Subcutaneous abdominal adipose tissue (tissue), 5 donors: ENCODE measurements at regions not wholly inside any gene's neighbourhood (a gene's known extent, or its start where the extent isn't known, plus 50 kb on each side); places are given as distances from the start of the nearest gene placed in this dataset.
"Not testable (repeated sequence)": the region's sequence is repeated elsewhere in the genome, so short reads cannot be mapped to it uniquely, and the experiment has no call there.

Source experiments
- H3K27ac ChIP-seq: one replicate; pipeline ENCODE4 v1.7.0; 2013; ENCODE audit warnings: low read depth, mild to moderate bottlenecking, inconsistent platforms, low read length, moderate library complexity
- H3K27me3 ChIP-seq, 5 donors: one replicate each; pipeline ENCODE4 v1.7.0; 2013; ENCODE audit warnings: low read length in 5 of 5, inconsistent platforms in 1 of 5; ENCODE audit not compliant: control insufficient read depth in 5 of 5, insufficient read depth in 4 of 5
- H3K36me3 ChIP-seq, 5 donors: one replicate each; pipeline ENCODE4 v1.7.0; 2013; ENCODE audit warnings: low read length in 5 of 5; ENCODE audit not compliant: control insufficient read depth in 5 of 5, insufficient read depth in 5 of 5
- H3K4me1 ChIP-seq, 5 donors: one replicate each; pipeline ENCODE4 v1.7.0; 2013; ENCODE audit warnings: low read length in 5 of 5, mild to moderate bottlenecking in 3 of 5, moderate library complexity in 1 of 5; ENCODE audit not compliant: control insufficient read depth in 5 of 5, insufficient read depth in 5 of 5
- H3K4me3 ChIP-seq, 5 donors: one replicate each; pipeline ENCODE4 v1.7.0; 2013; ENCODE audit warnings: low read length in 5 of 5, low read depth in 1 of 5
- H3K9ac ChIP-seq, 5 donors: one replicate each; pipeline ENCODE4 v1.7.0; 2013; ENCODE audit warnings: low read length in 5 of 5, mild to moderate bottlenecking in 4 of 5, moderate library complexity in 3 of 5
- H3K9me3 ChIP-seq, 5 donors: one replicate each; pipeline ENCODE4 v1.7.0; 2013; ENCODE audit warnings: low read length in 5 of 5; ENCODE audit not compliant: control insufficient read depth in 5 of 5
- donor health status: healthy.
- donor health status: healthy.
- donor health status: healthy.
- donor health status: healthy.
- donor health status: healthy.

DNA sequence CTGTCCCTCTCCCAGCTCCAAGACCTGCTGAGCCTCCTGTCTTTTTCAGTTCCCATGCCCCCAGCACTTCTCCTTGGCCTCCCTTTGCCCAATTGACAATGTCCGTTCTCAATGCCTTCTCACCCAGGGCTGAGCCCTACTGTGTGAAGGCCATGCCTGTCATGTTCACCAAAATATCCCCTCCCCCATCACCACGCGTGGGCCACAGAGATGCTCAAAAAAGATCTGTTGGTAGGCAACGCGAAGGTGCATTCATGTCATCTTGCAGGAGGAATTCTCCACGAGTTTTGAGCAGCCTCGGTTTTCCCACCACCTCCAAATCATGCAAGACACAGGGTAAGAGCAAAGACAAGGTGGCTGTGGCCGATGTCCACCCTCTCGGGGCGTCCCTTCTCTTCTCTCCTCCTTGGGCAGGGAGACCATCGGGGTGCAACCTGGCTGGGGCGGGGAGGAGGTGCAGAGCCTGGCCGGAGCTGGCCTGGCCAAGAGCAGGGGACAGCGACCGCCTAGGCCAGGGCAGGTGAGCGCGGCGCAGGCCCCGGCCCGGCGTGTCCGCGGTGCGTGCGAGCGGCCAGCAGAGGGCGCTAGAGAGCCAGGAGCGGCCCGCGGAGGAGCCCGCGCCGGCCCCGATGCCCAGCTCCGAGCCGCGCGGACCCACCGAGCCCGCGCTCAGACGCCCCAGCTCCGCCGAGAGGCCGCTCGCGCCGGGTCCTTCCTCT lies 56.3 kb upstream of the KRTAP5-11 start:
- H3K9ac ChIP-seq, result not testable (repeated sequence)

DNA sequence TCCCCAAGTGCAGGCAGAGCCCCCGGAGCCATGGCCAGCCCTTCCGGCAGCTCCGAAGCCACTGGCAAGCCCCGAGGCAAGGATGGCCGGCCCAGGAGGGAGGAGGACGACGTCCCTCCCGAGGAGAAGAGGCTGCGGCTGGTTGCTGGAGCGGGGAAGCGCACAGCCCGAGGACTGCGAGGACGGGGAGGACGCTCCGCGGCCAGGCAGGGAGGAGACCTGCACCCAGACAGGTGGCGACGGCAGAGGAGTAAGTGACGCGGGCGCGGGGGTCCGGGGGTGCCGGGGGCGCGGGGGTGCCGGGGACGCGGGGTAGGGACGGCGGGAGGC lies 56.8 kb upstream of the KRTAP5-11 start:
- H3K36me3 ChIP-seq, H3K9ac ChIP-seq, H3K27ac ChIP-seq, H3K9me3 ChIP-seq, H3K4me1 ChIP-seq, H3K27me3 ChIP-seq: not testable (repeated sequence)
- peak overlapping the region in 3 of 5 donors; percentile 29 to 57 (median 44) for H3K4me3 ChIP-seq

More for the DNA sequence above, 56.3 kb upstream of the KRTAP5-11 start:
- peak overlapping the region in 3 of 5 donors; percentile 29 to 57 (median 44) for H3K4me3 ChIP-seq
- H3K4me1 ChIP-seq, H3K9me3 ChIP-seq, H3K36me3 ChIP-seq, H3K27me3 ChIP-seq, H3K27ac ChIP-seq: not testable (repeated sequence)

DNA sequence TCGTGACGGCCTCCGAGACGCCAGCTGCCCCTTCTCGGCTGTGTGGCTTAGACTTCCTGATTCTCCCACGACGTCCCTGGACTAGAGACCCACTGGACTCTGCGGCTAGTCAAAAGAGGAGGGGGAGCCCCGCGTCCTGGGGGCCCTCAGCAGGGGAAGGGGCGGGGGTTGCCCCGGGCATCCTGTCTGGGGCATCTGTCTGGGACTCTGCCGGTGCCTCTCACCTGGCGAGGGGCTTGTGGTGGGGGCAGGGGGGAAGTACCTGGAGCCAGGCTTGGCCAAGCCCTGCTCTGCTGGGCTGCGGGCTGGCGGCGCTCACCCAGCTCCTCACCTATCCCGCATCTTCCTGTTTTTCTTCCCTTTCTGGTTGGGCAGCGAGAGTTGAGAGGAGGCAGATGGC lies 57.2 kb upstream of the KRTAP5-11 start:
- not testable (repeated sequence) for H3K27ac ChIP-seq, H3K9me3 ChIP-seq, H3K36me3 ChIP-seq, H3K4me1 ChIP-seq, H3K27me3 ChIP-seq, H3K4me3 ChIP-seq, H3K9ac ChIP-seq

DNA sequence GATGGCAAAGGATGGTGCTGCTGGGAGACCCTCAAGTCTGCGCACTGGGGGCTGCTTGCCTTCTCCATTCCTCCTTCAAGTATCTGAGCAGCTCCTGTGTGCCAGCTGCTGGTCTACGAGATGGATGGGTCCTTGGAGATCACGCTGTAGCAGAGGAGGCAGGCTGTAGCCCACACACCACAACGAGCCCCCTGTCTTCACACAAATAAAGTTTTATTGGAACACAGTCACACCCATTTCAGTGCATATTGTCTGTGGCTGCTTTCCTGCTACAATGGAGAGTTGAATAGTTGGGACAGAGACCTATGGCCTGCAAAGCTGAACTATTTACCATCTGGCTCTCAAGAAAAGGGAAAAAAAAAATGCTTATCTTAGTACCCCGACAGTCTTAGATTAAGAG lies 64.4 kb upstream of the KRTAP5-11 start:
- not testable (repeated sequence) for H3K9ac ChIP-seq, H3K27ac ChIP-seq, H3K9me3 ChIP-seq, H3K4me1 ChIP-seq, H3K4me3 ChIP-seq, H3K27me3 ChIP-seq, H3K36me3 ChIP-seq

DNA sequence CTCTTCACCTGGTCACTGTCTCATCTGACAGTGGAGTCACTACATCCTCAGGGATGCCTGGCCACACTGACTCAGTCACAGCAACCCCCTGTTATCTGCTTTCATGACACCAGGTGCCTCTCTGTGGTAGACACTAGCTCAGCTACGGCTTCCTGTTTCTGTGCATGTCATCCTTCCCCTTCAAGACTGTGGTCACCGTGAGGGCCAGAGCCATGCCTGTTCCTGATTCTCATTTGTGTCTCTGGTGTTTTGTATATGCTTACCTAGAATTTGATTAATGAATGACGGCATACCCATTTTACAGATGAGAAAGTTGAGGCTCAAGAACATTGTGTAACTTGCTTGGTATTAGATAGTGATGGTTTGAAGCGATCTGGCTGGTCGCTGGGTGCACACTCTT lies 70.3 kb upstream of the KRTAP5-11 start:
- H3K36me3 ChIP-seq, H3K9me3 ChIP-seq, H3K9ac ChIP-seq, H3K27ac ChIP-seq, H3K4me1 ChIP-seq, H3K27me3 ChIP-seq, H3K4me3 ChIP-seq: not testable (repeated sequence)

DNA sequence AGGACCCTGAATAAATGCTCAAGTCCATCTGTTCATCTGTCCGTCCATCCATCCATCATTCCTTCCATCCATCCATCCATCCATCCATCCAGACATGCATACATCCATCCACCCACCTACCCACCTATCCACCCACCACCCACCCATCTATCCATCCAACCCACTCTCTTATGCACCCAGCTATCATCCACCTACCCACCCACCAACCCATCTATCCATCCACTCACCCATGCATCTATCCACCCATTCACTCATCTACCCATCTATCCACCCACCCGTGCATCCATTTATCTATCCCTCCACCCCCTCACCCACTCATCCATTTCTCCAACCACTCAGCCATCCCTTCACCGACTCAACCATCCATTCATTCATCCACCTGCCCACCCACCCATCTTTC lies 71.7 kb upstream of the KRTAP5-11 start:
- not testable (repeated sequence) for H3K4me1 ChIP-seq, H3K36me3 ChIP-seq, H3K27ac ChIP-seq, H3K4me3 ChIP-seq, H3K9me3 ChIP-seq, H3K27me3 ChIP-seq, H3K9ac ChIP-seq

DNA sequence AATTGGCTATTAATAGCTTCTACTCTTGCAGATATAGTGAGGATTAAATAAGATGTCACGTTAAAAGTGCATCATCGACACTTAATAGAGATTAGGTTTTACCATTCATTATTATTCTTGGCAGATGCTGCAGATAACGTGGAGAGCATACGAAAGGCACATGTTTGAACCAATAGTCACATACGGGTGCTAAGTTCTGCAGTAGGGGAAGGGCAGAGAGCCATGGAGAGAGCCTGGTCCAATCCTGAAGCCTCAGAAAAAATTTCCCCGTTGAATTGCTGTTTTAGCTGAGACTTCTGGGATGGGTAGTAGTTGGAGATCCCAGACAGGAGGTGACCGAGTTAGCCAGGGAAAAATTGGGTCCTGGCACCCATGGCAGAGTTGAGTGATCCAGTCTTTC lies 72.4 kb upstream of the KRTAP5-11 start:
- H3K27ac ChIP-seq, H3K27me3 ChIP-seq, H3K36me3 ChIP-seq, H3K4me1 ChIP-seq, H3K9me3 ChIP-seq, H3K9ac ChIP-seq, H3K4me3 ChIP-seq: not testable (repeated sequence)

DNA sequence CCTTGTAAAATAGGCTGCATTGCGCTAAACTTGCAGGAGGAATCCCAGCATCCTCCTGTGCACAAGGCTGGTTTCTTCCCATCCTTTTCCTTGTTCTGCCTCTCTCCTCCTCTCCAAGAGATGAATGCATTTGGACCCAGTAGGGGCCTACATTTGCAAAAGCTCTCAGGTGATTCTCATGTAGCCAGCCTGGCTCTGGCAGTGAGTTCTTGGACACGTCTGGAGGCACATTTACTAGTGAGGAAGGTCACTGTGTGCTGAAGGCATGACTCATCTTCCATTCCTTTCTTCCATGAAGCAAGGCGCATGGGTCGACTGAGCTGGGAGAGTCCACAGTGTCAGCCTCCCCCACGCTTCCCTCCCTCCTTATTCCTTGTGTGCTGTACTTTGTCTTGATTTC lies 73.8 kb upstream of the KRTAP5-11 start:
- not testable (repeated sequence) for H3K4me3 ChIP-seq, H3K9me3 ChIP-seq, H3K27ac ChIP-seq, H3K27me3 ChIP-seq, H3K9ac ChIP-seq, H3K4me1 ChIP-seq, H3K36me3 ChIP-seq

DNA sequence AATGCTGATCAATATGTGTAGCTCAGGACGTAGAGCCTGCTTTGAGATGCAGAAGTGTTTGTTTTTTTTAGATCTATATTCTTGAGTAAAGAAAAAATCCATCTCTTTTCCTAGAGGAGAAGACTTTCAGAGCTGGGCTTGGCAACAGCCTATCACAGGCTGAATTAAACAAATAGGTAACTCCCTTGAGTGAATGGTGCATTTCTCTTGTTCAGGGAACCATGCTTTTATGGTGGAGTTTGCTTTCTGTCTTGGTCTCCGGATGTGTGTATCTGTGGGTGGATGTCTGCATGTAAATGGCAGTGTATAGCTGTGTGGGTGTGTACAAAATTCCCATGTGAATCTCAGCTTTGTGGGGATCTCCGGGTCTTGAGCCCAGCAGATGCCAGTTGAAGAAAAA lies 82.3 kb upstream of the KRTAP5-11 start:
- H3K27me3 ChIP-seq, H3K27ac ChIP-seq, H3K4me1 ChIP-seq, H3K9ac ChIP-seq, H3K9me3 ChIP-seq, H3K36me3 ChIP-seq, H3K4me3 ChIP-seq: not testable (repeated sequence)

DNA sequence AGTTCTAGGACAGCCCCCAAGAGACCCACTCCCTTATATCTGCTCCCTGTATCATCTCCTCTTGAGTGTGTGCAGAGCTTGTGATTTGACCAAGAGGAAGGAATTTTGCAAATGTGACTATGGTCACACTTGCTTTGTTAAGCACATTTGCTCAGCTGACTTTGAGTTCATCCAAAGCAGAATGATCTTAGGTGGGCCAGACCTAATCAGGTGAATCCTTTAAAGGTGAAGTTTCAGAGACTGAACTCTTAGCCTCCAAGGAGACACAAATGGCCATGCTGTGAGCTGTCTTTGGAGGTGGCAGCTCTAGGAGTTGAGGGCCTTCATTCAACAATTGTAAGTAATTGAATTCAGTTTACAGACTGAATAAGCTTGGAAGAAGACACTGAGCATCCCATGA lies 115.4 kb upstream of the KRTAP5-11 start:
- H3K4me1 ChIP-seq, H3K9ac ChIP-seq, H3K36me3 ChIP-seq, H3K27me3 ChIP-seq, H3K27ac ChIP-seq, H3K4me3 ChIP-seq, H3K9me3 ChIP-seq: not testable (repeated sequence)

DNA sequence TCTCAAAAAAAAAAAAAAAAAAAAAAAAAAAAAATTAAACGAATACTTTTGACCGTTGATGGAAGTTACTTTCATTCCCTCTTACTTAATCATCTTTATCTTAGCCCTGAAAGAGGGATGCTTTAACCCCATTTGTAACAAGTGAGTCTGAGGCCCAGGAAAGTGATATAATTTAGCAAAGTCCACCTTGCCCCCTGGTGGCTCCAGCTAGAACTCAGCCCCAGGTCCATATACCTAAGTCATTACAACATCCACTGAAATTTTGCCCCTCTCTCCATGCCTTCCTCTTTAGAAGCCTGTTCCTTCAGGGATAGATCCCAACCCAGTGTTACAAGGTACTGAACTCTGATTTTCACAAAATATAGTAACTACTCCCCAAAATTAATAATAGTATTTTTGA lies 116.3 kb upstream of the KRTAP5-11 start:
- not testable (repeated sequence) for H3K36me3 ChIP-seq, H3K4me1 ChIP-seq, H3K4me3 ChIP-seq, H3K27me3 ChIP-seq, H3K9me3 ChIP-seq, H3K27ac ChIP-seq, H3K9ac ChIP-seq
